Adrenal gland (tissue), 9 donors: ENCODE measurements at regions not wholly inside any gene's neighbourhood (a gene's known extent, or its start where the extent isn't known, plus 50 kb on each side); places are given as distances from the start of the nearest gene placed in this dataset.
"Not testable (repeated sequence)": the region's sequence is repeated elsewhere in the genome, so short reads cannot be mapped to it uniquely, and the experiment has no call there.

Experiments
- DNase-seq, 7 donors: peaks; one replicate each; pipeline ENCODE4 v3.0.0-alpha.2; 2019 to 2020
- H3K27ac ChIP-seq, 5 donors: fragments of 200-600 bp; sonication (generic) in 4 of 5; 1 replicate in 3 of 5; 2 replicates in 2 of 5; pipeline versions ENCODE4 v1.5.1 to v1.8.0; 2016 to 2020; ENCODE audit warnings: mild to moderate bottlenecking in 1 of 5
- H3K27me3 ChIP-seq: fragments of 200-600 bp; 2 replicates; pipeline ENCODE4 v1.8.0; 2021
- H3K36me3 ChIP-seq, 2 donors: fragments of 200-600 bp; replicated peaks in 1 of 2; 1 replicate in 1 of 2; 2 replicates in 1 of 2; pipeline versions ENCODE4 v1.5.1 to v1.8.0; 2018 to 2022
- H3K4me1 ChIP-seq, 2 donors: fragments of 200-600 bp; replicated peaks in 1 of 2; 1 replicate in 1 of 2; 2 replicates in 1 of 2; pipeline versions ENCODE4 v1.5.1 to v1.8.0; 2018 to 2021
- H3K4me3 ChIP-seq, 4 donors: fragments of 200-600 bp; sonication (generic) in 3 of 4; one replicate each; pipeline ENCODE4 v1.5.1; 2016 to 2018
- H3K9me3 ChIP-seq, 3 donors: fragments of 200-600 bp; sonication (generic) in 1 of 3; replicated peaks in 1 of 3; 1 replicate in 2 of 3; 2 replicates in 1 of 3; pipeline versions ENCODE4 v1.5.1 to v1.8.0; 2016 to 2021
- POLR2A ChIP-seq, 2 donors: fragments of 450-650 bp; IDR thresholded peaks; one replicate each; pipeline ENCODE4 v1.6.1; 2017; ENCODE audit warnings: antibody characterized with exemption in 2 of 2, mild to moderate bottlenecking in 2 of 2, moderate library complexity in 1 of 2
- WGBS, 4 donors: extraction: QIAGEN DNeasy Blood & Tissue Kit in 2 of 4; methylation state at CpG; one replicate each; pipeline versions ENCODE4 v1.1.5 to v1.1.7; 2013 to 2017; 5-methylcytosine and 5-hydroxymethylcytosine counted together
- intact Hi-C, 2 donors: fragments of 100-400 bp; cut with DNase I; formaldehyde crosslinking; loops; one replicate each; pipeline versions ENCODE4 v1.14.1 to v1.15.0; 2022 to 2023
- TF ChIP-seq, protein P1 (sequence below), 6 experiments: fragments of 450-650 bp in 4 of 6; fragments of 200-600 bp in 2 of 6; sonication (generic) in 1 of 6; IDR thresholded peaks; 1 replicate in 5 of 6; 2 replicates in 1 of 6; pipeline versions ENCODE4 v1.5.1 to v1.8.0; 2016 to 2021; ENCODE audit warnings: antibody characterized with exemption in 6 of 6, mild to moderate bottlenecking in 2 of 6, moderate library complexity in 1 of 6
- donor health status: healthy with polysubstance abuse.
- donor health status: Bipolar disorder and iron deficiency.
- donor health status: DM: yes; HTN: yes; CAD: no.
- donor health status: DM: no; HTN: no; CAD: no.
- donor health status: DM: no; HTN: no; CAD: no.

DNA sequence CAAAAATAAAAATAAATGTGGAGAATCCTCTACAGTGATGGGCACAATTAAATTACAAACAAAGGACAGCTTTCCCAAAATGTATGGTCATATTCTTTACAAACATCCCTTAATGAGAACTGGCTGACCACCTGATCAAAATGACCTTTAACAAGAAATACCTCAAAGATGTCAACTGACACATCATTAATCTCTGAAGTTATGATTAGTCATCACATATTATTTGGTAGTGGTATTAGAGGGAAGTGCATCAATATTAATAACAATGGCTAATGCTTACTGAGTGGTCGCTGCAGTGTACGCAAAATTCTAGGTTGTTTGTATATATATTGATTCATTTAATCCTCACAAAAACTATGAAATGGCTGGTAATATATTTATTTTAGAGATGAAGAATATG is 340.6 kb downstream of the GJA1 start:
- TF ChIP-seq POLR2A (IDR thresholded peaks at IDR 0.05) = no peak
- Histone ChIP-seq H3K4me1 (no peaks in the 10 kb centered on the region), H3K27ac (no peak overlapping the region), H3K9me3 (no peaks in the 10 kb centered on the region), H3K27me3 (no peaks in the 10 kb centered on the region), H3K36me3 (no peaks in the 10 kb centered on the region), H3K4me3 (no peak overlapping the region)
- DNase-seq = no peak
- intact Hi-C loops = no loop called here
- 93 to 99% (median 98%) methylated on average over 2 of the region's 2 CpGs for WGBS, 4 donors

GRCh38 chr6:121780325-121781321 is 345.2 kb downstream of the GJA1 start:
- DNase-seq = peak; percentile 58 to 89 (median 70)
- Histone ChIP-seq H3K9me3 (no peaks in the 10 kb centered on the region), H3K4me1 (peaks cover 0 to 5% of the 10 kb centered on the region in 2 donors), H3K4me3 (no peak overlapping the region), H3K36me3 (no peaks in the 10 kb centered on the region), H3K27ac (peak overlapping the region in 2 of 5 donors; percentile 10 to 40), H3K27me3 (no peaks in the 10 kb centered on the region)
- intact Hi-C loops = no loop called here
- WGBS, 4 donors = 56 to 66% (median 63%) methylated on average over 3 of the region's 3 CpGs
- TF ChIP-seq POLR2A (IDR thresholded peaks at IDR 0.05) = no peak
- TF ChIP-seq, protein P1, sequence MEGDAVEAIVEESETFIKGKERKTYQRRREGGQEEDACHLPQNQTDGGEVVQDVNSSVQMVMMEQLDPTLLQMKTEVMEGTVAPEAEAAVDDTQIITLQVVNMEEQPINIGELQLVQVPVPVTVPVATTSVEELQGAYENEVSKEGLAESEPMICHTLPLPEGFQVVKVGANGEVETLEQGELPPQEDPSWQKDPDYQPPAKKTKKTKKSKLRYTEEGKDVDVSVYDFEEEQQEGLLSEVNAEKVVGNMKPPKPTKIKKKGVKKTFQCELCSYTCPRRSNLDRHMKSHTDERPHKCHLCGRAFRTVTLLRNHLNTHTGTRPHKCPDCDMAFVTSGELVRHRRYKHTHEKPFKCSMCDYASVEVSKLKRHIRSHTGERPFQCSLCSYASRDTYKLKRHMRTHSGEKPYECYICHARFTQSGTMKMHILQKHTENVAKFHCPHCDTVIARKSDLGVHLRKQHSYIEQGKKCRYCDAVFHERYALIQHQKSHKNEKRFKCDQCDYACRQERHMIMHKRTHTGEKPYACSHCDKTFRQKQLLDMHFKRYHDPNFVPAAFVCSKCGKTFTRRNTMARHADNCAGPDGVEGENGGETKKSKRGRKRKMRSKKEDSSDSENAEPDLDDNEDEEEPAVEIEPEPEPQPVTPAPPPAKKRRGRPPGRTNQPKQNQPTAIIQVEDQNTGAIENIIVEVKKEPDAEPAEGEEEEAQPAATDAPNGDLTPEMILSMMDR (IDR thresholded peaks at IDR 0.05) = no peak

GRCh38 chr6:121791396-121792315 is 356.2 kb downstream of the GJA1 start:
- no peaks in the 10 kb centered on the region for H3K27me3 ChIP-seq
- TF ChIP-seq POLR2A (IDR thresholded peaks at IDR 0.05) = no peak
- TF ChIP-seq, protein P1 (IDR thresholded peaks at IDR 0.05) = no peak
- WGBS, 4 donors = 64 to 68% (median 67%) methylated on average over 6 of the region's 6 CpGs
- H3K9me3 ChIP-seq = no peaks in the 10 kb centered on the region
- intact Hi-C loops = no loop called here
- H3K4me1 ChIP-seq = peaks cover 0 to 4% of the 10 kb centered on the region in 2 donors
- no peak overlapping the region for H3K4me3 ChIP-seq
- H3K27ac ChIP-seq = no peak overlapping the region
- H3K36me3 ChIP-seq = no peaks in the 10 kb centered on the region
- no peak for DNase-seq

DNA sequence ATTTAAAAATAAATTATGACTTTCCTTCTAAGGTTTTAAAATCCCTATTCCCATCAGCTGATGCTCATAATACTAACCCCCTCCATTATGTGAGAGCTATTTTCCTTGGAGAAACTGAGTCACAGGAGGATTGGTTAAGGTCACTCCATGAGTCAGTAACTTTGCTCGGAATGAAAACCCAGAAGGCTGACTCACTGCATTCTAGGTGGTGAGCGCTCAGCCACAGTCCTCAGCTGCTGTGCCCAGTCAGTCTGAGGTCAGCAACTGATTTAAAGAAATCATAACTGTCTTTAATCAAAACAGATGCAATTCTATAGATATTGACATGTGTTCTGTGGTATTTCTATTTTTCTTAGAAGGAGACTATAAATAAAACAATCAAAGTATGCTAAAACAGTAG is 359.2 kb downstream of the GJA1 start:
- no peak for TF ChIP-seq POLR2A (IDR thresholded peaks at IDR 0.05)
- TF ChIP-seq, protein P1 (IDR thresholded peaks at IDR 0.05) = no peak
- H3K4me1 ChIP-seq = peaks cover 0 to 4% of the 10 kb centered on the region in 2 donors
- H3K9me3 ChIP-seq = no peaks in the 10 kb centered on the region
- no peaks in the 10 kb centered on the region for H3K36me3 ChIP-seq
- WGBS, 4 donors = 36 to 48% (median 44%) methylated on average over 2 of the region's 2 CpGs
- peak in 6 of 7 donors; percentile 44 to 75 (median 53) for DNase-seq
- no peak overlapping the region for H3K27ac ChIP-seq
- H3K27me3 ChIP-seq = no peaks in the 10 kb centered on the region
- intact Hi-C loops = no loop called here
- H3K4me3 ChIP-seq = peak overlapping the region in 1 of 4 donors; percentile 5

DNA sequence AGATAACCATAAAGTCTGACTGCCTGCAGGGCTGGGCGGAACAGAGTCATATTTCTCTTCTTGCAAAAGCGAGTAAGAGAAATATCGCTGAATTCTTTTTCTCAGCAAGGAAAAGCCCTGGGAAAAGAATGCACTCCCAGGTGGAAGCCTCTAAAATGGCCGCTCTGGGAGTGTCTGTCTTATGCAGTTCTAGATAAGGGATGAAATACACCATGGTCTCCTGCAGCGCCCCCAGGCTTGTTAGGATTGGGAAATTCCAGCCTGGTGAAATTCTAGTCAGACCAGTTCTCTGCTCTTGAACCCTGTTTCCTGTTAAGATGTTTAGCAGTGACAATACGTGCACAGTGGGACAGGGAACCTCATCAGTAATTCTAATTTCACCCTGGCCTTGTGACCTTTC is 362.2 kb downstream of the GJA1 start:
- H3K4me3 ChIP-seq, DNase-seq, H3K4me1 ChIP-seq, H3K27me3 ChIP-seq, intact Hi-C loops, H3K27ac ChIP-seq, H3K36me3 ChIP-seq, H3K9me3 ChIP-seq: not testable (repeated sequence)
- 91 to 100% (median 95%) methylated on average over 6 of the region's 6 CpGs for WGBS, 4 donors

DNA sequence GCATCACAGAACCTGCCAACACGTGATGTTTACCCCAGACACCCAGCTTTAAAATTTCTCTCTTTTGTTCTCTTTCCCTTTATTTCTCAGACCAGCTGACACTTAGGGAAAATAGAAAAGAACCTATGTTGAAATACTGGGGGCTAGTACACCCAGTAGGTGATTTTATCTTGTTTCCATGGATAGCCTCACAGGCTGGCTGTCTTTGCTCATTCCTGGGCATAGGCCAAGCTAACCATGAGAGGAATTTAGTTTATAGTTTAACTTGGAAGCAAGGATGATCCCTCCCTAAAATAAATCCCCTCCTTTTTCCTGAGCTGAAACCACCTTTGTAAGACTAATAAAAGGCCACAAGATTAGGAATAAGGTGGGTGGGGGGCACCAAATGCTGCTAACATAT is 362.7 kb downstream of the GJA1 start:
- intact Hi-C loops, DNase-seq, H3K9me3 ChIP-seq, H3K36me3 ChIP-seq, H3K27me3 ChIP-seq, H3K4me1 ChIP-seq, H3K4me3 ChIP-seq, H3K27ac ChIP-seq: not testable (repeated sequence)
- 77 to 90% (median 85%) methylated on average over 1 of the region's 1 CpG for WGBS, 4 donors
